HTR-8/SVneo (cell line): ENCODE measurements at regions not wholly inside any gene's neighbourhood (a gene's known extent, or its start where the extent isn't known, plus 50 kb on each side); places are given as distances from the start of the nearest gene placed in this dataset.

Experiments
- DNase-seq: peaks from one replicate; pipeline ENCODE4 v3.0.0; 2011; ENCODE audit warnings: low spot score, mixed read lengths; ENCODE audit not compliant: insufficient read length
- FAIRE-seq: peaks from 2 replicates; lab custom pipeline; 2011; peaks lifted over from hg19 to GRCh38; lab: Jason Lieb, UNC

DNA sequence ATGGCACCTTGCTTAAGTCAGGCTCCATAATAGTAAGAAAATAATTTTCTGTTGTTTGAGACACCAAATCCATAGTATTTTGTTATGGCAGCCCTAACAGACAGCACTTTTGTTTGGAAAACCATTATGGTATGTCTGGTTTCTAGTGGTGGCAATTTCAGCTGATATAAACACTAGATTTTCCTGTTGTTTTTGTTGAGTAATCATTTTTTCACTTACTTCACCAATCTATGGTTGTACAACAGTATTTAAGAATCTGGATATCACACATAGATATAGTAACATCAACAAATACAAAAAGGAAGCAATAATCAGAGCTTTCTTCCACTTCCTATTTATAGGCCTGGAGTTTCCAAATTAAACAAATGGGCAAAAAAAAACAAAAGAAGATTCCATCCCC is 725.8 kb upstream of the POM121L12 start:
- DNase-seq (no peak), FAIRE-seq (no peak)

DNA sequence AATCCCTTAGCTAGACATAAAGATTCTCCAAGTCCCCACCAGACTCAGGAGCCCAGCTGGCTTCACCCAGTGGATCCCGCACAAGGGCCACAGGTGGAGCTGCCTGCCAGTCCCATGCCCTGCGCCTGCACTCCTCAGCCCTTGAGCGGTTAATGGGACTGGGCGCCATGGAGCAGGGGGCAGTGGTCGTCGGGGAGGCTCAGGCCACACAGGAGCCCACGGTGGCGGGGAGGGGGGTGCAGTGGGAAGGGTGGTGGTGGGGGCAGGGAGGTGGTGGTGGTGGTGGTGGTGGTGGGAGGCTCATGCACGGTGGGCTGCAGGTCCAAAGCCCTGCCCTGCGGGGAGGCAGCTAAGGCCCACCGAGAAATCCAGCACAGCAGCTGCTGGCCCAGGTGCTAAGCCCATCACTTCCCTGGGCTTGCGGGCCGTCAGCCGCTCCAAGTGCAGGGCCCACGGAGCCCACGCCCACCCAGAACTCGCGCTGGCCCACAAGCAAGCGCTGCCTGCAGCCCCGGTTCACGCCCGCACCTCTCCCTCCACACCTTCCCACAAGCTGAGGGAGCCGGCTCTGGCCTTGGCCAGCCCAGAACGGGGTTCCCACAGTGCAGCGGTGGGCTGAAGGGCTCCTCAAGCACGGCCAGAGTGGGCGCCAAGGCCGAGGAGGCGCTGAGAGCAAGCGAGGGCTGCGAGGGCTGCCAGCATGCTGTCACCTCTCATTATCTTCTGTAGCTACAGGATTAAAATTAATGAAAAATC is 732.5 kb upstream of the POM121L12 start:
- no peak for FAIRE-seq
- no peak for DNase-seq

DNA sequence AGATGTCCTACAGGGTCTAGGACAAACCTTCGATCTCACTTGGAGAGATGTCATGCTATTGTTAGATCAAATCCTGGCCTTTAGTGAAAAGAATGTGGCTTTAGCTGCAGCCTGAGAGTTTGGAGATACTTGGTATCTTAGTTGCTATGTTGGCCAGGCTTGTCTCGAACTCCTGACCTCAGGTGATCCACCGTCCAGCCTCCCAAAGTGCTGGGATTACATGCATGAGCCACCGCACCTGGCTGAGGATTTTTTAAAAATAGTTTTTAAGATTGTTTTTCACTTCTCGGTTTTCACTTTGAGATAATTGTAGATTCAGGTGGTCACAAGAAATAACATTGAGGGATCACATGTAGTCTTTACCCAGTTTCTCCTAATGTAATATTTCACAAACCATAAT is 738.3 kb upstream of the POM121L12 start:
- DNase-seq (no peak), FAIRE-seq (no peak)

DNA sequence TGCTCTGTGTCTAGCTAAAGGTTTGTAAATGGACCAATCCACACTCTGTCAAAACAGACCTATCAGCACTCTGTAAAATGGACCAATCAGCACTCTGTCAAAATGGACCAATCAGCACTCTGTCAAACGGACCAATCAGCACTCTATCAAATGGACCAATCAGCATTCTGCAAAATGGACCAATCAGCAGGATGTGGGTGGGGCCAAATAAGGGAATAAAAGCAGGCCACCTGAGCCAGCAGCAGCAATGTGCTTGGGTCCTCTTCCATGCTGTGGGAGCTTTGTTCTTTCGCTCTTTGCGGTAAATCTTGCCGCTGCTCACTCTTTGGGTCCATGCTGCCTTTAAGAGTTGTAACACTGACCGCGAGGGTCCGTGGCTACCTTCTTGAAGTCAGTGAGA is 740.5 kb upstream of the POM121L12 start:
- no peak for DNase-seq
- FAIRE-seq, result no peak

DNA sequence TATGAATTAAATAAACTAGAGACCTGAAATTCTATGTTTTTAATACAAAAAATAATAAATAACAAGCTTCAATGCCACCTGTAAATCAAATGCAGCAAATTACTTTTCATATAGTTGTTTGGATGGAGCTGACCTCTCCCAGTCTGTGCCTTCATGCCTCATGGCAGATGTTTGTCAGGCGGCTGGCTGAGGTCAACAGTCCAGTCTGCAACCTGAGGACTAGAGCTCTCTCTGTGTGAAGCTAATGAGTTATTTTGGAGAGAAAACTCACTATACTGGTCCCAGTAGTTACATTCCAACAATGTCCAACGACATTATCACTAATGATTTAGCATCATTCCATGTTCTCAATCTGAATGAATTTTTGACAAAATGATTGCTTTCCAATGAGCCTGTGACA is 746.2 kb upstream of the POM121L12 start:
- DNase-seq, result no peak
- FAIRE-seq, result no peak

DNA sequence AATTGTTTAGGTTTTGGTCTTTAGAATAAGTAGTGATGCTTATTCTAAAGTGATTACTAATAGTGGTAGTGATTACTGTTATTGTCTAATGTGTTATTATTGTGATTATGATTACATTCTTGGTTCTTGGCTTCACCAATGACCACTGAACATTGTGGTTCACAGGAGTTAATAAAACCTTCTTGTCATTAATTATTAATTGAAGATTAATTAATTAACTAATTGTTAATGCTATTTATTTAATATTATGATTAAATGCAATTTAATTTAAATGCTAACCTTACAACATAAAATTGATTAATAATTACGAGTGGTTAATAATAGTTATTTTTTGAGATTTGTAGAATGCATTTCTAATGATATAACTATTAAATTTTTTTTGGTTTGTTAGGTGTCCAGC is 747.7 kb upstream of the POM121L12 start:
- DNase-seq, result no peak
- no peak for FAIRE-seq

DNA sequence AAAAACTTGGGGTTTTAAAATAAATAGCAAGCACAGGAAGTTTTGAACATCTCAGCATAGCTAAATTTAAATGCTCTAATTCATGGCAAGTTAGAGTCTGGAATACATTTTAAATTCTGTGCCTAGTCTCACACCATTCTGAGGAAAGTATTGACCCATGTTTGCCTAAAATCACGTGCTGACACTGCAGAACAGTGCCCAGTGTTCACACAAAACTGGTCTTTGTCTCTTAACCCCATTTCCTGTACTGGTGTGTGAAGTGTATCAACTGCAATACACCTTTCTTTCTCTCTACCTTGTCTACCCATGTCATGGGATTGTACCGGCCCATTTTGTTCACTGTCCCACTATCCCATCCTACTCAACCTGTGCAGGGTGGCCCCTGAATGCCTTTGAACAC is 749.7 kb upstream of the POM121L12 start:
- no peak for DNase-seq
- no peak for FAIRE-seq

DNA sequence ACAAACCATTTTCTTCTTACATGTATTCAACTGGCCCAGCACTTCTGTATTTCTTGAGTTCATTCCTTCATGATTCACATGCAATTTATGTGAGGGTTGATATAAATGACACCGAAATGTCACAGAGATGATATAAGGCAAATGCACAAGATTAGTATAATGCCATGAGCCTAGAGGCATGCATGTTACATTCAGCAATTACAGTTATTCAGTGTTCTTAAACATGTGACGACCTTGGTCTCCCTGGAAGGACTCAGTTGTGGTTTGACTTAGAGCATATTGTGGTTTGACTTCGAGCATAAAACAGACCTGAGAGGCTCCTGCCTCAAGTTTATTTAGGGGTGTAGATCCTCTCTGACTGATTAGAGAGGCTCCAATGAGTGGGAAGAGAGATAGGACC is 752.1 kb upstream of the POM121L12 start:
- DNase-seq (no peak), FAIRE-seq (no peak)

DNA sequence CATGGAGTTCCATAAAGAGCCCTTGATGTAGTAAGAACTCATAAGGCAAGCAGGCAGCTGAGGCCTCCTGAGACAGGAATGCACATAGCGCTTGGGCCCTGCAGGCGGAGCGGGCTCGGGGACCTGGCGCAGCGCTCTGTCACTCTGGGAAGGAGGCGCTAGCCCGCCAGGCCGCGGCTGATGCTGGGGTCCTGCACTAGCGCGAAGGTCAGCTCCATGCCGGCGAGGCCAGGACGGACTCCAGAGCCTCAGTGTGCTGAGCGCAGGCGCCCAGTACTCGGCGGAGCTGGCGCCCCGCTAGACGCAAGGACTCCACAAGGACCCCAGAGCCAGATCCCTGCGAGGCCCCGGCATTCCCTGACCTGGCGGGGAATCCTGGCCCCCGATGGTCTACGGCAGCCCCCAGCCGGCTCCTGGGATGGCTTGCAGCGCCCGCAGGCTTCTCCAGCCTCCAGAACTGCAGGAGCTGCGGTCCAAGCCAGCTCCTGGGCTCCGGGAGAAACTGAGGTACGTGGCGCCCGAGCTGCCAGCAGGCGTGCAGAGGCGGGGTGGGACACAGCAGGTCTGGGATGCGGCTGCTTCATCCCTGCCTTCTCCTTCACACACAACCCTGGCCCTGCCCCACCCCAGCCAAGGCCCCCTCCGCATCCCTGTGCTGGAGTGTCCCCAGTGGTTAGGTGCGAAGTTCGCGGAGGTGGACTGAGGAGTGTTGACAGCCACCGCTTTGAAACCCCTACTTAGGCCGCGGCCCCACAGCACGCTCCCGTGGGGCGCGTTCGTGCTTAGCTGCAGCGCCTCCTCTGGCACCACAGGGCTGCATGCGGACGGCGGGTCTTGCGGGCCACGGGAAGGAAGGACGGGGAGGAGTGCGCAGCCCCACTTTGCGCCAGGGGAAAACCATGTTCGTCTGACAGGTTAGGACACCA is 761.5 kb upstream of the POM121L12 start:
- no peak for FAIRE-seq
- DNase-seq, result no peak

DNA sequence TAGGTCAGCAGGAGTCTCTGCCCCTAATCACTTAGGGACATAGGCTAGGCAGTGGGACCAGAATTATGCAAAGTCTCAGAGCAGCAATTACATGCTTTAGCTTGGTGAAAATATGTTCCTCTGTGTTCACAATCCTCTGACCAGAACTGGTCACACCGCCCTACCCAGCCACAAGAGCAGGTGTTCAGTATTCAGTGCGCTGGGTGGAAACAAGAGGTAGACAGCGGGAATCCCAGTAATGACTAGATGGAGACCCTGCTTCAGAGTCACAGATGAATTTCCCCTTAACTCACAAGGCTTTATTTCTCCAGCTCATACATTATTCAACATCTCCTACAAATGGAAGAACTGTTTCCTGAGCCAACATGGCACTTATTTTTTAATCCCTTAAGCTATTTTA is 763.7 kb upstream of the POM121L12 start:
- FAIRE-seq (no peak), DNase-seq (no peak)

DNA sequence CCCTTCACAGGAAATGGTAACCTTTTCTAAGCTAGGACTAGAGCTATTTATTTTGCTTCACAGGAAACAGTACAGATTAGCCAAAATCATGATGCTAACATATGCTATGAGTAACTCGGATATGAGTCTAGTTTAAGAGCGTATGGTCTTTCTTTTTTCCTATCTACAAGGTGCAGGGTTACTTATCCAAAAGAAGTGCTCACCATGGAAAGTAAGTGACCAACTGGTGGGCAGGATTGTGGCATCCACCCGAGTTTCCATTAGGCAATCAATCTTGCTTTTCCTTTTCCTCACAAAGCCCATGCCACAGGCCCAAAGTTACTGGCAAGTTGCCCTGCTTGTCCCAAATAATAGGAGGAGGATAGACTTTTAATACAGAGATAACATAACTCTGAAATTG is 765.1 kb upstream of the POM121L12 start:
- no peak for DNase-seq
- no peak for FAIRE-seq

DNA sequence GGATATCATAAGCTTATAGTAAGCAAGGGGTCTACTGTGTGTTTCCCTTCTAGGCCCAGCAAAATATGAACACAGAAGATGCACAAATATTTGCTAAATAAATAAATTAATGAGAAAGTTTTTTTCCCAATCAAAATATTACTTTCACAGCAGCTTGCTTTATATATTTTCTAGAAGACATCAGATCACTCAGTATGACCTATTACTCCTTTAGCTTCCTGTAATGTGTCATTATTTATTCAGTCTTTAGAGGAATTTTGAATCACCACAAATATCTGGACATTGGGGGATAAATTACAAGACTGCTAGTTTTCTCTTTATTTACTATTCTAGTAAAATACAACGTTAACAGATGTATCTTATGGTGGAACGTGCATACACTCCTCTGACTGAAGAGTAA is 765.8 kb upstream of the POM121L12 start:
- FAIRE-seq (no peak), DNase-seq (no peak)

DNA sequence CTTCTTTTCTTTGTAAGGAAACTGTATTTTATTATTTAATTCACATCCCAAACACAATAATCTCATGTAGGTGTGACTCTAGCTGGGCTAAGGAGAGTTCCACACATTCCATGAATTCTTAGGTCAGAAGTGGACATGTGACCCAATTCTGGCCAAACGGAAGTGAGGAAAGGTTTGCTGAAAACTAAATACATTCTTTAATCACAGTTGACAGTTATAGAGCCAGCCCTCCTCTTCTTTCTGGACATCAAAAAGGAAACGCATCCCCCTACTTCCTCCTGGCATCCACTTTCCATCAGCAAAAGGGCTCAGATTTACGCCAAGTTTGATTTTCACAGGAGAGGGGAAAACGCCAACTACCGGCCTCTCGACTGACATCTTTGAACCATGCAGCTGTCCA is 774.4 kb upstream of the POM121L12 start:
- DNase-seq (no peak), FAIRE-seq (no peak)

DNA sequence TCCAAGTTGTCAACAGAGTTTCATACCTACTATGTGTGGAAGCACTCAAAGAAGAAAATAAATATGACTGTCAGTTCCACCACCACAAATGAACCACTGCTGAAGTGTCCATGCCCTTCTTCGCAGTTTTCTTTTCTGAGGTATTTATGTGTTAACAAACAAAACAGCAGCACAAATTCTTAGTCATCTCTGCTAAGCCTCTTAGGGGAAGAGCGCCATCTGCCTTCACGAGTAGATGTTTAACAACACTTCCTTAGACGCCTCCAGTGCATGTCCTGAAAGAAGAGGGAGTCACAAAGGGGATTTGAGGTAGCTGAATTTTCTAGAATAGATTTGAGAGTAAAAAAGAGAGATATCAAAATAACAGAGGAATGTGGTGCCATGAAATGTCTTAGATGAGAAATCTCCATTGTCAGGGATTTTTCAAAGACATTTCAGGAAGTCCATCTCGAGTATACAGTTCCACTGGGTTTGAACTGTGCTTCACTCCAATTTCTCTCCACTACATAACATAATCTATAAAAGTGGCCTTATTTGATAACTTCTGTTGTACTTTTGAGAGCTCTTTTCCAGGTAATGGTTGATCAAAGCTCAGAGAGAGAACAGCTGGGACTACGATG is 775.3 kb upstream of the POM121L12 start:
- DNase-seq, result no peak
- FAIRE-seq, result no peak

DNA sequence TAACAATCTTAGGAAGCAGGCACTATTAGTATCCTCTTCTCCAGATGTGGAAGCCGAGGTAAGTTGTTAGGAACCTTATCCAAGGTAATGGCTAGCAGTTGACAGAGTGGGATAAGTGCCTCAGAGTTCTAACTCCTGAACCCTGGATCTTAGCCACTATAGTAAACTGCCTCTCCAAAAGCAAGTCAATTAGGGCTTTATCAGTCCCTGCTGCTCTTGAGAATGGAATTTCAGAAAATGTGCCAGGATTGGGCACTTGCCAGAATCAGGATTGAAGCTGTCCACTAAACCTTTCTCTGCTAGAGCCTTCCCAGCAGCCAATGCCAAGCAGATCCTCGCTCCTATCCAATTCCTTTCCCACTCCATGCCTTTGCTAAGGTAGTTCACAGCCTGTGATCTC is 777.5 kb upstream of the POM121L12 start:
- no peak for DNase-seq
- FAIRE-seq, result no peak

DNA sequence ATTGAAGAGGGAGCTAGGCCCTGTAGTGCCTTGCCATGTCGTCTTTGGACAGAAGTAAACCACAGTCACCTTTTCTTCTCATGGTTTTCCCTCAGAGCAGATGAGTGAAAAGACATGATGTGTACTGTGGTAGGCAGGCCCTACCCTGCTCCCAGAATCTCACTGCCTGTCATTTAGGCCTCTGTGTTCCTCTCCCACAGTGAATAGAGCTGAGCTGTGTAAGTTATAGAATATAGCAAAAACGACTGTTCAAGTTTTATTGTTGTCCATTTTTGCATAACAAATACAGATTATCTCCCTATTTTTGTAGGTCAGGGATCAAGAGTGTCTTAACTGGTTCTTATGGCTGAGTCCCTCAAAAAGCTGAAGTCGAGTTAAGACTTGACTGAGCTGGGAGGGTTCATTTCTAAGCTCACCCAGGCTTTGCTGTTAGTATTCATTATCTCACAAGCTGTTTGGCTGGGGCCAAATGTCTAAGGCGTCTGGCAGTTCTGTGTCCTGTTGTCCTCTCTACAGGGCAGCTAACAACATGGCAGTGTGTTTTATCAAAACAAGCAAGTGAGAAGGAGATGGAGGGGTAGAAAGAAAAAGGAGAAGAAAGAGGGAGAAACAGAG is 780.9 kb upstream of the POM121L12 start:
- no peak for FAIRE-seq
- DNase-seq, result no peak

DNA sequence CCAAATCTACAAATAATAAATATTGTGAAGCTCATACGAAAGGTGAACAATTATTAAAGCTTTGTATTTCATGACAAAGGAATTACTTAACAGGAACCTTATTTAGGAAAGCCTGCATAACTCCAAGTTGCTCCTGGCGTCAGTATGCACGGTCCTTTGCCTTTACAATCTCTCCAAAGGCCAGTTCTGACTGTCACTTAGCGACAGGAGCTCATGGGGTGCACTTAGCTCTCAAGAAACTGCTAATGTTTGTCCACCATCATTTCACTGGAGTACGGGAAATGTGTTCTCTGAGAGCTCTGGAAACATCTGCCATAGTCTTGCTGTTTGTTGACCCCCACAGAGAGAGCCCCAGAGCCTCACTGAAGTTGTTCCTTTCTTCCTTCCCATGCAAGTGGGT is 781.5 kb upstream of the POM121L12 start:
- DNase-seq, result no peak
- no peak for FAIRE-seq

DNA sequence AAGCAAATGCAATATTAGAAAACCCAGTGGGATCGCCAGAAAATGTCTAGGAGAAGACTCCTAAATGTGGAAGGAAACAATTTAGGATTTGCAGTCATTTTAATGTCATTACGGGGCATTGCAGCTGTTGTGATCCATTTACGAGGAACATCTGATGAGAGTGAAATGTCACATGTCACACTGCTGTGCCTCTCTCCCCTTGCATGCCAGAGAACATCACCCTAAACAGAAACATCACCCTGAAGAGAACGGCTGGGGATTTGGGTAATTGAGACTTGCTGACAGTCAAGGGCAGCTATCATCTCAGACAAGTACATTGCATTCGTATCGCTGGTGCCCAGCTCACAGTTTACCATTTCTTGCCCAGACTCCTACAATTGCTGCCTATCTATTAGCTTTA is 785.7 kb upstream of the POM121L12 start:
- FAIRE-seq (no peak), DNase-seq (no peak)

DNA sequence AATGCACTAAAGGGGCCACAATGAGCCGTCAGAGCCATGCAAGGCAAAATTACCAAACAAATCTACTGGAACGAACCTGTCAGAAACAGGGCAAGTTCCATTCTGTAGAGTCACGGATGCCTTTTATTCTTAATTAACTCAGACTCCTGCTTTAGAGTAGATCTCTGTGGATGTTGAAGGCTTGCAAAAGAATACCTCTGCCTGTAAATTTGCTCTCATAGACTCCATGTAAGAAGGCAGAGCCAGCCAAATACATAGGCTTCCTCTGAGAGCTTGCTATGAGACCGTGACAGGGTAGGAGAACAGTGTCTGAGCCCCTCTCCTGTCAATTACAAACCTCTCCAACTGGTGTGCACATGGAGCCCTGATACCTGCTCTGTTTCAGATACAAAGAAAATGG is 787.9 kb upstream of the POM121L12 start:
- DNase-seq (no peak), FAIRE-seq (no peak)

DNA sequence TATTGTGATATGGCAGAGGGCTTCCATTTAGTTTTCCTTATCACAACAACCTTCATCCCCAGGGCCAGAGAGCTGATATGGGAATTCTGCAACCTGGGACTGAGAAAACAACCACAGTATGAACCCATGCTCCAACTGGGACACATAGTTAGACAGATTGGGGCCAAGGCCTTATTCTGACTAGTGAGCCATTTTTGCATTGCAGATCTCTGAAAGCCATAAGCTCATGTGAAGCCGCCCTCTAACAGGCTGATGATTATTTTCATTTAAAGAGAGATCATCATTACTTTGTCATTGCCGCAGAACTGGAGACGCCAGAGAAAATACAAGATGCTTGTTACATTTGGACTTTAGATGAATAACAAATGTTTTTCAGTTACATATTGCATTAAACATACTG is 791.7 kb upstream of the POM121L12 start:
- DNase-seq (no peak), FAIRE-seq (no peak)

DNA sequence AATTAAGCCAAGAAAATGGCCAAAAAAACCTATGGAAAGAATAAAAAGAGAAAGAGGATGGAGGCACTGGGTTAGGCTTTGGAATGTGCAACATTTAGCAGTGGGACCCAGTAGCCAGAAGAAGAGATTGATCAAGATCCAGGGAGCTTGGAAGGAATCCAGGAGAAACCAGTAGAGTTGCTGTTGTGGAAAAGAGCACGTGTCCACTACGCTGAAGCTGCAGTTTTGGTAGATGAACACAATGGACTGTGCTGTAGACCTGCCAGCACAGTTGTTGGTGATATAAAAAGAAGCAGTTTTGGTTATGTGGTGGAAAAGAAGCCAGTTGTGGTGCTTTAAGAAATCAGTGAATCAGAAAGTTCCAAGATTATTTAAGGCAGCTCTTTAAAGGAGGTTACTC is 802.2 kb upstream of the POM121L12 start:
- FAIRE-seq (no peak), DNase-seq (no peak)
